ENCODE measurements at regions not wholly inside any gene's neighbourhood (a gene's known extent, or its start where the extent isn't known, plus 50 kb on each side); places are given as distances from the start of the nearest gene placed in this dataset.

DNA sequence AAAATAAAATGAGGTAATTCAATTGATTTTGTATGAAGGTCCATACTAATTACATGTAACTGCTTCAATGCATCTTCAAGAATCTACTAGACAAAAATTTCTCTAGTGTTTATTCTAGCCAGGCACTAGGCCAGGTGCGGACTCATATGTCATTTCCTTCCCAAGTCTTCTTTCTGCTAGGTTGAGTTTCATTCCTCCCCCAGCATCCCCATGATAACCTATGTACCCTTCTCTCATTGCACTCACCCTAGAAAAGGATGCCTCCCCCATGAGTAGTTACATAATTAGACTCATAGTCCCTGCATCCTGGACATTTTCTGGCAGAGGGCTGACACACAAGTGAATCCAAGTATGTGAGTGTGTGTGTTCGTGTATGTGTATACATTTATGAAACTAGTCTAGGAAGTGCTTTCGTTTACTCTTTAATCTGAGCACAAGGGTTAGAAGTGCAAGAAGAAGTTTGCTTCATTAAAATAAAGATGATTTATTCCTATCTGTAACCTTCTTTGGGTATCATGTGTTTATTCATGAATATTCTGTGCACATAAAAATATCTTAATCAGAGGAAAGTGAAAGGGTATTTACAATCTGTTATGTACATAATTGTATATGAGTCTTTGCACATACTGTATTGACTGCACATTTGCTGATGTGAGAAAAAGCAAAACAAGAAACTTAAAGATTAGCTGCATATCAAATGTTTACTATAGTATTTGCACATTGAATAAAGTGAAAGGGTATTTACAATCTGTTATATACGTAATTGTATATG lies 585.6 kb upstream of the ZNF717 start:
- no peak overlapping the region for H3K4me3 ChIP-seq
- WGBS, 2 donors: 60 to 61% methylated on average over 4 of the region's 4 CpGs

DNA sequence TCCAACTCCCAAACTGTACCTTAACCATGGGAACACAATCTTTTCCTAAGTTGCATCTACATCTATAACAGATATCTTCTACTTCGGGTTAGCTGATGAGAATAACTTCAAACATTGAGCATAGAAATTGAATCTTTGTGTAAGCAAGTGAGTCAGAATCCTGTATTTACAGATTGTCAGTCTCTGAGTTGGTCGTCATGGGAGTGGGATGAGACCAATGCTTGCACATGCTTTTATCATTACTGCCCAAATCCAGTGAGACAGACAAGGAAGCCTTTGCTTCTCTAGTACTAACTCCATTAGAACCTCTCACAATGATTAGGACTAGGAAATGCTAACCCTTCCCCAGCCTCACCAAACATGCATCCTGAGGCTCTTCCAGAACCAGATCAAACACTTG lies 587.1 kb upstream of the ZNF717 start:
- Histone ChIP-seq H3K27ac (no peak overlapping the region), H3K4me3 (no peak overlapping the region), H3K4me1 (no peaks in the 10 kb centered on the region), H3K9me3 (no peaks in the 10 kb centered on the region), H3K27me3 (no peaks in the 10 kb centered on the region), H3K36me3 (no peaks in the 10 kb centered on the region)
- DNase-seq (no peak), ATAC-seq (ENCODE audit: low FRiP score in 2 of 2) (no peak)
- TF ChIP-seq, protein P1, sequence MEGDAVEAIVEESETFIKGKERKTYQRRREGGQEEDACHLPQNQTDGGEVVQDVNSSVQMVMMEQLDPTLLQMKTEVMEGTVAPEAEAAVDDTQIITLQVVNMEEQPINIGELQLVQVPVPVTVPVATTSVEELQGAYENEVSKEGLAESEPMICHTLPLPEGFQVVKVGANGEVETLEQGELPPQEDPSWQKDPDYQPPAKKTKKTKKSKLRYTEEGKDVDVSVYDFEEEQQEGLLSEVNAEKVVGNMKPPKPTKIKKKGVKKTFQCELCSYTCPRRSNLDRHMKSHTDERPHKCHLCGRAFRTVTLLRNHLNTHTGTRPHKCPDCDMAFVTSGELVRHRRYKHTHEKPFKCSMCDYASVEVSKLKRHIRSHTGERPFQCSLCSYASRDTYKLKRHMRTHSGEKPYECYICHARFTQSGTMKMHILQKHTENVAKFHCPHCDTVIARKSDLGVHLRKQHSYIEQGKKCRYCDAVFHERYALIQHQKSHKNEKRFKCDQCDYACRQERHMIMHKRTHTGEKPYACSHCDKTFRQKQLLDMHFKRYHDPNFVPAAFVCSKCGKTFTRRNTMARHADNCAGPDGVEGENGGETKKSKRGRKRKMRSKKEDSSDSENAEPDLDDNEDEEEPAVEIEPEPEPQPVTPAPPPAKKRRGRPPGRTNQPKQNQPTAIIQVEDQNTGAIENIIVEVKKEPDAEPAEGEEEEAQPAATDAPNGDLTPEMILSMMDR (IDR thresholded peaks at IDR 0.05): no peak
- TF ChIP-seq POLR2A (IDR thresholded peaks at IDR 0.05) (no peak), POLR2AphosphoS5 (IDR thresholded peaks at IDR 0.05) (no peak), EP300 (IDR thresholded peaks at IDR 0.05) (no peak)
- WGBS, 2 donors: 82 to 87% methylated on average over 2 of the region's 2 CpGs

More for the DNA sequence above, 585.6 kb upstream of the ZNF717 start:
- DNase-seq: no peak
- H3K27me3 ChIP-seq: no peaks in the 10 kb centered on the region
- no peaks in the 10 kb centered on the region for H3K9me3 ChIP-seq
- no peaks in the 10 kb centered on the region for H3K36me3 ChIP-seq
- no peak overlapping the region for H3K27ac ChIP-seq
- TF ChIP-seq POLR2AphosphoS5 (IDR thresholded peaks at IDR 0.05) (no peak), EP300 (IDR thresholded peaks at IDR 0.05) (no peak), POLR2A (IDR thresholded peaks at IDR 0.05) (no peak)
- TF ChIP-seq, protein P1 (IDR thresholded peaks at IDR 0.05): no peak
- no peak for ATAC-seq (ENCODE audit: low FRiP score in 2 of 2)
- no peaks in the 10 kb centered on the region for H3K4me1 ChIP-seq

DNA sequence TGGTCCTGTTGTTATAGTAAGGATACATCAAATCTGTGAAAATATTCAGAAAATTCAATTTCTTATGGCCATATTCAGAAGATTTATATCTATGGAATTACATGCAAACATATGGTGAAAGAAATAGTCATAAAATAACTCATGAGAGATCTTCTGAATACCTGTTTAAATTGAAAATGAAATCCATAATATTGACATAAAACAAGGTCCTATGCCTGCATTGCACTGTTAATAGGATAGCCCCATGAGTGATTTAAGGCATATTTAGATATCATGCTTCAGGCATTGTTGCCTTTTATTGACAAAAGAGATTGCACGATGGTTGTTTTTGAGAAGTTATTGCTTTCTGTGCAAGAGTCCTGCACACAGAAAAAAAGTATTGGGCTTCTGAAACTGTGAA lies 591.7 kb upstream of the ZNF717 start:
- DNase-seq: no peak
- Histone ChIP-seq H3K9me3 (no peaks in the 10 kb centered on the region), H3K4me3 (no peak overlapping the region), H3K4me1 (no peaks in the 10 kb centered on the region), H3K27ac (no peak overlapping the region), H3K27me3 (no peaks in the 10 kb centered on the region), H3K36me3 (no peaks in the 10 kb centered on the region)
- WGBS, 2 donors: 86 to 95% methylated on average over 1 of the region's 1 CpG
- no peak for ATAC-seq (ENCODE audit: low FRiP score in 2 of 2)
- TF ChIP-seq, protein P1 (IDR thresholded peaks at IDR 0.05): no peak
- no peak for TF ChIP-seq EP300 (IDR thresholded peaks at IDR 0.05)

DNA sequence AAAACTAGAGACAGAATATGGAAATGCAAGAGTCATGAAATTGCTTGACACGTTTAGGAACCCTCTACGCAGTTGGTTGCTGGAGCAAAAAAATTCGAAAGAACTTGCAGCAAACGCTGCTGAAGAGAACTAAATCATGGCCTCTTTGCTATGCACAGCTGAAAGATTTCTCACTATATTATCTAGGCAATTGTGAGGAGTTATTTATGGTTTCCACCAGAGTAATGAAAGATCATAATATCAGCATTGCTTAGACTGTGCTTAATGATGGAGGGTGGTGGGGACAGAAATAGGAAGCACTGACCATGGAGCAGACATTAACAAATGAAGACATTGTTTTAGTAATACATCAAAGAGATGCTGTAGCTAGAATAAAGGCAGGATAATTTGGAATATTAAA lies 593.4 kb upstream of the ZNF717 start:
- DNase-seq (no peak), ATAC-seq (ENCODE audit: low FRiP score in 2 of 2) (no peak)
- no peaks in the 10 kb centered on the region for H3K9me3 ChIP-seq
- WGBS, 2 donors: 78 to 84% methylated on average over 4 of the region's 4 CpGs
- no peaks in the 10 kb centered on the region for H3K36me3 ChIP-seq
- H3K27ac ChIP-seq: no peak overlapping the region
- TF ChIP-seq POLR2AphosphoS5 (IDR thresholded peaks at IDR 0.05): no peak
- no peak for TF ChIP-seq POLR2A (IDR thresholded peaks at IDR 0.05)
- no peak for TF ChIP-seq EP300 (IDR thresholded peaks at IDR 0.05)
- TF ChIP-seq, protein P1 (IDR thresholded peaks at IDR 0.05): no peak
- H3K27me3 ChIP-seq: no peaks in the 10 kb centered on the region
- no peaks in the 10 kb centered on the region for H3K4me1 ChIP-seq
- no peak overlapping the region for H3K4me3 ChIP-seq

DNA sequence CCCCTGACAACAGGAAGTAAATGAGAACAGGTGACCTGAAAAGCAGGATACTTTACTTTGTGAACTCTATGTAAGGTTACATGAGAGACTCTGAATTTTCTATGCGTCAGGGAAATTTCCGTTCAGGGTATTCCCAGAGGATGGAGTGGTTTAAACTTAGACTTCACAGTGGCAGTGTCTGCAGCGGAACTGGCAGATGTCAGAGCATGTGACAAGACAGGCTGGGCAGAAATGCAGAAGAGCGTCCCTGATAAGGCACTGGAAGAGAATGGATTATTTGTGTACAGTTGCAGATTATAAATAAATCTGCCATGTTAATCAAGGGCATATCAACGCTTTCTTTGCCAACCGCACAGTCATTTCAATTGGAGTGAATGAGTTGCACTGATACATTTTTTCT lies 598.4 kb upstream of the ZNF717 start:
- no peaks in the 10 kb centered on the region for H3K9me3 ChIP-seq
- ATAC-seq (ENCODE audit: low FRiP score in 2 of 2) (no peak), DNase-seq (no peak)
- H3K4me3 ChIP-seq: no peak overlapping the region
- TF ChIP-seq EP300 (IDR thresholded peaks at IDR 0.05): no peak
- TF ChIP-seq, protein P1 (IDR thresholded peaks at IDR 0.05): no peak
- no peak for TF ChIP-seq POLR2AphosphoS5 (IDR thresholded peaks at IDR 0.05)
- TF ChIP-seq POLR2A (IDR thresholded peaks at IDR 0.05): no peak
- no peaks in the 10 kb centered on the region for H3K27me3 ChIP-seq
- no peaks in the 10 kb centered on the region for H3K36me3 ChIP-seq
- WGBS, 2 donors: 68 to 72% methylated on average over 6 of the region's 6 CpGs
- no peak overlapping the region for H3K27ac ChIP-seq
- no peaks in the 10 kb centered on the region for H3K4me1 ChIP-seq
